A673 (cell line): ENCODE measurements at regions not wholly inside any gene's neighbourhood (a gene's known extent, or its start where the extent isn't known, plus 50 kb on each side); places are given as distances from the start of the nearest gene placed in this dataset.

Experiments used
- CTCF ChIP-seq: fragments of 300-800, 200-600 bp; sonication (generic); conservative IDR thresholded peaks from 2 replicates; pipeline ENCODE4 v1.5.1; 2017; ENCODE audit warnings: low read depth, mild to moderate bottlenecking, antibody characterized with exemption, low read length, moderate library complexity, mixed read lengths
- EZH2 ChIP-seq: fragments of 200-600 bp; sonication (generic); IDR thresholded peaks from 2 replicates; pipeline ENCODE4 v1.6.1; 2017; ENCODE audit warnings: borderline replicate concordance, low read depth, mild to moderate bottlenecking, mixed read lengths, antibody characterized with exemption, low read length; ENCODE audit not compliant: poor library complexity, severe bottlenecking

GRCh38 chr13:102940770-102941169 lies 94.9 kb downstream of the ERCC5 start:
- TF ChIP-seq CTCF = no peak
- no peak for TF ChIP-seq EZH2
